ENCODE measurements at regions not wholly inside any gene's neighbourhood (a gene's known extent, or its start where the extent isn't known, plus 50 kb on each side); places are given as distances from the start of the nearest gene placed in this dataset.

GRCh38 chr1:99361406-99361805 lies 97.1 kb downstream of the PLPPR4 start:
- no peaks in the 10 kb centered on the region for H3K9me3 ChIP-seq
- no peak overlapping the region for H3K4me3 ChIP-seq
- intact Hi-C loops (cut with DNase I; ENCODE audit: low total_unique reads): no loop called here
- H3K4me1 ChIP-seq: no peaks in the 10 kb centered on the region
- H3K27me3 ChIP-seq: no peaks in the 10 kb centered on the region
- H3K27ac ChIP-seq: no peak overlapping the region
- no peak for TF ChIP-seq CTCF (IDR thresholded peaks at IDR 0.05)
- no peak for TF ChIP-seq POLR2AphosphoS5 (IDR thresholded peaks at IDR 0.05)
- TF ChIP-seq POLR2A (IDR thresholded peaks at IDR 0.05): no peak
- H3K36me3 ChIP-seq: no peaks in the 10 kb centered on the region
- DNase-seq (ENCODE audit: low spot score in 2 of 2): no peak

GRCh38 chr1:99363531-99363930 lies 99.2 kb downstream of the PLPPR4 start:
- intact Hi-C loops (cut with DNase I; ENCODE audit: low total_unique reads): no loop called here
- H3K27ac ChIP-seq: no peak overlapping the region
- no peaks in the 10 kb centered on the region for H3K27me3 ChIP-seq
- H3K4me1 ChIP-seq: no peaks in the 10 kb centered on the region
- DNase-seq (ENCODE audit: low spot score in 2 of 2): no peak
- H3K36me3 ChIP-seq: no peaks in the 10 kb centered on the region
- H3K4me3 ChIP-seq: no peak overlapping the region
- H3K9me3 ChIP-seq: no peaks in the 10 kb centered on the region
- TF ChIP-seq POLR2AphosphoS5 (IDR thresholded peaks at IDR 0.05) (no peak), CTCF (IDR thresholded peaks at IDR 0.05) (no peak), POLR2A (IDR thresholded peaks at IDR 0.05) (no peak)

GRCh38 chr1:99365141-99365540 lies 100.8 kb downstream of the PLPPR4 start:
- no peak overlapping the region for H3K27ac ChIP-seq
- DNase-seq (ENCODE audit: low spot score in 2 of 2): no peak
- intact Hi-C loops (cut with DNase I; ENCODE audit: low total_unique reads): no loop called here
- no peaks in the 10 kb centered on the region for H3K36me3 ChIP-seq
- TF ChIP-seq POLR2AphosphoS5 (IDR thresholded peaks at IDR 0.05) (no peak), CTCF (IDR thresholded peaks at IDR 0.05) (no peak), POLR2A (IDR thresholded peaks at IDR 0.05) (no peak)
- no peaks in the 10 kb centered on the region for H3K27me3 ChIP-seq
- no peaks in the 10 kb centered on the region for H3K9me3 ChIP-seq
- no peak overlapping the region for H3K4me3 ChIP-seq
- no peaks in the 10 kb centered on the region for H3K4me1 ChIP-seq

GRCh38 chr1:99365545-99365944 lies 101.3 kb downstream of the PLPPR4 start:
- no peaks in the 10 kb centered on the region for H3K4me1 ChIP-seq
- TF ChIP-seq CTCF (IDR thresholded peaks at IDR 0.05) (no peak), POLR2AphosphoS5 (IDR thresholded peaks at IDR 0.05) (no peak), POLR2A (IDR thresholded peaks at IDR 0.05) (no peak)
- intact Hi-C loops (cut with DNase I; ENCODE audit: low total_unique reads): no loop called here

GRCh38 chr1:99369154-99369553 lies 104.9 kb downstream of the PLPPR4 start:
- intact Hi-C loops (cut with DNase I; ENCODE audit: low total_unique reads): no loop called here
- H3K4me1 ChIP-seq: no peaks in the 10 kb centered on the region
- H3K36me3 ChIP-seq: no peaks in the 10 kb centered on the region
- no peaks in the 10 kb centered on the region for H3K9me3 ChIP-seq
- H3K27ac ChIP-seq: no peak overlapping the region
- no peak overlapping the region for H3K4me3 ChIP-seq
- no peaks in the 10 kb centered on the region for H3K27me3 ChIP-seq
- no peak for DNase-seq (ENCODE audit: low spot score in 2 of 2)
- TF ChIP-seq POLR2AphosphoS5 (IDR thresholded peaks at IDR 0.05) (no peak), POLR2A (IDR thresholded peaks at IDR 0.05) (no peak), CTCF (IDR thresholded peaks at IDR 0.05) (no peak)

More at GRCh38 chr1:99365545-99365944, 101.3 kb downstream of the PLPPR4 start:
- H3K27me3 ChIP-seq: no peaks in the 10 kb centered on the region
- no peaks in the 10 kb centered on the region for H3K9me3 ChIP-seq
- no peaks in the 10 kb centered on the region for H3K36me3 ChIP-seq
- H3K4me3 ChIP-seq: no peak overlapping the region
- no peak for DNase-seq (ENCODE audit: low spot score in 2 of 2)
- H3K27ac ChIP-seq: no peak overlapping the region
